ENCODE measurements at regions not wholly inside any gene's neighbourhood (a gene's known extent, or its start where the extent isn't known, plus 50 kb on each side); places are given as distances from the start of the nearest gene placed in this dataset.

- DNase-seq (ENCODE audit: low read depth in 6 of 9, low spot score in 9 of 9) = no peak
- Histone ChIP-seq H3K4me3 (ENCODE audit: low read length in 2 of 2) (no peak overlapping the region), H3K36me3 (ENCODE audit: control insufficient read depth in 2 of 2, insufficient read depth in 2 of 2, low read length in 1 of 2) (no peaks in the 10 kb centered on the region), H3K27me3 (ENCODE audit: control insufficient read depth in 2 of 2, insufficient read depth in 1 of 2, low read length in 1 of 2) (no peaks in the 10 kb centered on the region), H3K9me3 (ENCODE audit: control insufficient read depth in 2 of 2, insufficient read depth in 1 of 2, low read length in 1 of 2) (peaks cover 0 to 8% of the 10 kb centered on the region in 2 donors), H3K27ac (ENCODE audit: low read depth in 1 of 2, low read length in 1 of 2) (no peak overlapping the region), H3K4me1 (ENCODE audit: control insufficient read depth in 2 of 2, insufficient read depth in 2 of 2, low read length in 2 of 2) (no peaks in the 10 kb centered on the region)
- WGBS = 91% methylated on average over 2 of the region's 2 CpGs
These were observed 72.9 kb downstream of the SLC10A2 start for GRCh38 chr13:102993348-102993747.

- Histone ChIP-seq H3K9me3 (ENCODE audit: control insufficient read depth in 2 of 2, insufficient read depth in 1 of 2, low read length in 1 of 2) (peaks cover 2 to 8% of the 10 kb centered on the region in 2 donors), H3K4me3 (ENCODE audit: low read length in 2 of 2) (no peak overlapping the region), H3K27me3 (ENCODE audit: control insufficient read depth in 2 of 2, insufficient read depth in 1 of 2, low read length in 1 of 2) (no peaks in the 10 kb centered on the region), H3K36me3 (ENCODE audit: control insufficient read depth in 2 of 2, insufficient read depth in 2 of 2, low read length in 1 of 2) (no peaks in the 10 kb centered on the region), H3K4me1 (ENCODE audit: control insufficient read depth in 2 of 2, insufficient read depth in 2 of 2, low read length in 2 of 2) (no peaks in the 10 kb centered on the region), H3K27ac (ENCODE audit: low read depth in 1 of 2, low read length in 1 of 2) (no peak overlapping the region)
- WGBS = 92% methylated on average over 5 of the region's 5 CpGs
- DNase-seq (ENCODE audit: low read depth in 6 of 9, low spot score in 9 of 9) = no peak
These were observed 82.0 kb downstream of the SLC10A2 start for GRCh38 chr13:102984210-102984609.

GRCh38 chr13:102983496-102983895 is 82.7 kb downstream of the SLC10A2 start:
- 88% methylated on average over 3 of the region's 3 CpGs for WGBS
- Histone ChIP-seq H3K9me3 (ENCODE audit: control insufficient read depth in 2 of 2, insufficient read depth in 1 of 2, low read length in 1 of 2) (peaks cover 2 to 8% of the 10 kb centered on the region in 2 donors), H3K36me3 (ENCODE audit: control insufficient read depth in 2 of 2, insufficient read depth in 2 of 2, low read length in 1 of 2) (no peaks in the 10 kb centered on the region), H3K27ac (ENCODE audit: low read depth in 1 of 2, low read length in 1 of 2) (no peak overlapping the region), H3K4me3 (ENCODE audit: low read length in 2 of 2) (no peak overlapping the region), H3K4me1 (ENCODE audit: control insufficient read depth in 2 of 2, insufficient read depth in 2 of 2, low read length in 2 of 2) (no peaks in the 10 kb centered on the region), H3K27me3 (ENCODE audit: control insufficient read depth in 2 of 2, insufficient read depth in 1 of 2, low read length in 1 of 2) (no peaks in the 10 kb centered on the region)
- no peak for DNase-seq (ENCODE audit: low read depth in 6 of 9, low spot score in 9 of 9)

GRCh38 chr13:102980331-102980982 is 85.8 kb downstream of the SLC10A2 start:
- no peaks in the 10 kb centered on the region for H3K9me3 ChIP-seq (ENCODE audit: control insufficient read depth in 2 of 2, insufficient read depth in 1 of 2, low read length in 1 of 2)
- H3K36me3 ChIP-seq (ENCODE audit: control insufficient read depth in 2 of 2, insufficient read depth in 2 of 2, low read length in 1 of 2) = no peaks in the 10 kb centered on the region
- no peak overlapping the region for H3K27ac ChIP-seq (ENCODE audit: low read depth in 1 of 2, low read length in 1 of 2)
- no peaks in the 10 kb centered on the region for H3K27me3 ChIP-seq (ENCODE audit: control insufficient read depth in 2 of 2, insufficient read depth in 1 of 2, low read length in 1 of 2)
- H3K4me1 ChIP-seq (ENCODE audit: control insufficient read depth in 2 of 2, insufficient read depth in 2 of 2, low read length in 2 of 2) = no peaks in the 10 kb centered on the region
- WGBS = 93% methylated on average over 7 of the region's 7 CpGs
- H3K4me3 ChIP-seq (ENCODE audit: low read length in 2 of 2) = no peak overlapping the region
- DNase-seq (ENCODE audit: low read depth in 6 of 9, low spot score in 9 of 9) = no peak

GRCh38 chr13:102978168-102978567 is 88.0 kb downstream of the SLC10A2 start:
- no peak for DNase-seq (ENCODE audit: low read depth in 6 of 9, low spot score in 9 of 9)
- H3K27me3 ChIP-seq (ENCODE audit: control insufficient read depth in 2 of 2, insufficient read depth in 1 of 2, low read length in 1 of 2) = no peaks in the 10 kb centered on the region
- no peaks in the 10 kb centered on the region for H3K9me3 ChIP-seq (ENCODE audit: control insufficient read depth in 2 of 2, insufficient read depth in 1 of 2, low read length in 1 of 2)
- H3K27ac ChIP-seq (ENCODE audit: low read depth in 1 of 2, low read length in 1 of 2) = peak overlapping the region in 1 of 2 donors; percentile 12
- H3K4me3 ChIP-seq (ENCODE audit: low read length in 2 of 2) = no peak overlapping the region
- no peaks in the 10 kb centered on the region for H3K36me3 ChIP-seq (ENCODE audit: control insufficient read depth in 2 of 2, insufficient read depth in 2 of 2, low read length in 1 of 2)
- no peaks in the 10 kb centered on the region for H3K4me1 ChIP-seq (ENCODE audit: control insufficient read depth in 2 of 2, insufficient read depth in 2 of 2, low read length in 2 of 2)
- WGBS = 89% methylated on average over 4 of the region's 4 CpGs

GRCh38 chr13:102977471-102977870 is 88.7 kb downstream of the SLC10A2 start:
- H3K36me3 ChIP-seq (ENCODE audit: control insufficient read depth in 2 of 2, insufficient read depth in 2 of 2, low read length in 1 of 2) = no peaks in the 10 kb centered on the region
- H3K27me3 ChIP-seq (ENCODE audit: control insufficient read depth in 2 of 2, insufficient read depth in 1 of 2, low read length in 1 of 2) = no peaks in the 10 kb centered on the region
- DNase-seq (ENCODE audit: low read depth in 6 of 9, low spot score in 9 of 9) = no peak
- no peaks in the 10 kb centered on the region for H3K9me3 ChIP-seq (ENCODE audit: control insufficient read depth in 2 of 2, insufficient read depth in 1 of 2, low read length in 1 of 2)
- peak overlapping the region in 1 of 2 donors; percentile 12 for H3K27ac ChIP-seq (ENCODE audit: low read depth in 1 of 2, low read length in 1 of 2)
- no peaks in the 10 kb centered on the region for H3K4me1 ChIP-seq (ENCODE audit: control insufficient read depth in 2 of 2, insufficient read depth in 2 of 2, low read length in 2 of 2)
- WGBS = 95% methylated on average over 2 of the region's 2 CpGs
- no peak overlapping the region for H3K4me3 ChIP-seq (ENCODE audit: low read length in 2 of 2)

- H3K27me3 ChIP-seq (ENCODE audit: control insufficient read depth in 2 of 2, insufficient read depth in 1 of 2, low read length in 1 of 2) = no peaks in the 10 kb centered on the region
- no peaks in the 10 kb centered on the region for H3K9me3 ChIP-seq (ENCODE audit: control insufficient read depth in 2 of 2, insufficient read depth in 1 of 2, low read length in 1 of 2)
- DNase-seq (ENCODE audit: low read depth in 6 of 9, low spot score in 9 of 9) = no peak
- H3K4me1 ChIP-seq (ENCODE audit: control insufficient read depth in 2 of 2, insufficient read depth in 2 of 2, low read length in 2 of 2) = no peaks in the 10 kb centered on the region
- no peak overlapping the region for H3K27ac ChIP-seq (ENCODE audit: low read depth in 1 of 2, low read length in 1 of 2)
- H3K4me3 ChIP-seq (ENCODE audit: low read length in 2 of 2) = no peak overlapping the region
- WGBS = 82% methylated on average over 8 of the region's 8 CpGs
- no peaks in the 10 kb centered on the region for H3K36me3 ChIP-seq (ENCODE audit: control insufficient read depth in 2 of 2, insufficient read depth in 2 of 2, low read length in 1 of 2)
These were observed 91.7 kb downstream of the SLC10A2 start for GRCh38 chr13:102974317-102975087.

- 96% methylated on average over 2 of the region's 2 CpGs for WGBS
- Histone ChIP-seq H3K36me3 (ENCODE audit: control insufficient read depth in 2 of 2, insufficient read depth in 2 of 2, low read length in 1 of 2) (no peaks in the 10 kb centered on the region), H3K9me3 (ENCODE audit: control insufficient read depth in 2 of 2, insufficient read depth in 1 of 2, low read length in 1 of 2) (no peaks in the 10 kb centered on the region), H3K27me3 (ENCODE audit: control insufficient read depth in 2 of 2, insufficient read depth in 1 of 2, low read length in 1 of 2) (no peaks in the 10 kb centered on the region), H3K27ac (ENCODE audit: low read depth in 1 of 2, low read length in 1 of 2) (no peak overlapping the region), H3K4me3 (ENCODE audit: low read length in 2 of 2) (no peak overlapping the region), H3K4me1 (ENCODE audit: control insufficient read depth in 2 of 2, insufficient read depth in 2 of 2, low read length in 2 of 2) (no peaks in the 10 kb centered on the region)
- DNase-seq (ENCODE audit: low read depth in 6 of 9, low spot score in 9 of 9) = no peak
These were observed 94.0 kb downstream of the SLC10A2 start for GRCh38 chr13:102972191-102972590.

- H3K4me1 ChIP-seq (ENCODE audit: control insufficient read depth in 2 of 2, insufficient read depth in 2 of 2, low read length in 2 of 2) = no peaks in the 10 kb centered on the region
- no peaks in the 10 kb centered on the region for H3K36me3 ChIP-seq (ENCODE audit: control insufficient read depth in 2 of 2, insufficient read depth in 2 of 2, low read length in 1 of 2)
- no peak overlapping the region for H3K27ac ChIP-seq (ENCODE audit: low read depth in 1 of 2, low read length in 1 of 2)
- DNase-seq (ENCODE audit: low read depth in 6 of 9, low spot score in 9 of 9) = no peak
- no peak overlapping the region for H3K4me3 ChIP-seq (ENCODE audit: low read length in 2 of 2)
- 88% methylated on average over 2 of the region's 2 CpGs for WGBS
- H3K9me3 ChIP-seq (ENCODE audit: control insufficient read depth in 2 of 2, insufficient read depth in 1 of 2, low read length in 1 of 2) = no peaks in the 10 kb centered on the region
- no peaks in the 10 kb centered on the region for H3K27me3 ChIP-seq (ENCODE audit: control insufficient read depth in 2 of 2, insufficient read depth in 1 of 2, low read length in 1 of 2)
These were observed 95.7 kb downstream of the SLC10A2 start for GRCh38 chr13:102970542-102970941.

All from thymus (tissue), 11 donors.